Astrocyte (in vitro differentiated cells and primary cell): ENCODE measurements at regions not wholly inside any gene's neighbourhood (a gene's known extent, or its start where the extent isn't known, plus 50 kb on each side); places are given as distances from the start of the nearest gene placed in this dataset.

Experiments used
- CTCF ChIP-seq: IDR thresholded peaks from 2 replicates; pipeline ENCODE4 v1.5.1; 2011; ENCODE audit warnings: low read depth, mild to moderate bottlenecking, inconsistent platforms, low read length, moderate library complexity; ENCODE audit not compliant: insufficient read depth
- EZH2 ChIP-seq: IDR thresholded peaks from 2 replicates; pipeline ENCODE4 v1.6.1; 2012; ENCODE audit warnings: mild to moderate bottlenecking, low read length, inconsistent platforms; ENCODE audit not compliant: insufficient read depth

GRCh38 chr10:62634576-62634975 lies 169.9 kb upstream of the ADO start:
- no peak for TF ChIP-seq CTCF
- TF ChIP-seq EZH2, result no peak
